GM12801 (cell line): ENCODE measurements at regions not wholly inside any gene's neighbourhood (a gene's known extent, or its start where the extent isn't known, plus 50 kb on each side); places are given as distances from the start of the nearest gene placed in this dataset.

ENCODE experiments used
- CTCF ChIP-seq: IDR thresholded peaks from one replicate; pipeline ENCODE4 v1.5.1; 2011; ENCODE audit warnings: control low read depth; ENCODE audit not compliant: insufficient read length; ENCODE audit errors: extremely low read depth

DNA sequence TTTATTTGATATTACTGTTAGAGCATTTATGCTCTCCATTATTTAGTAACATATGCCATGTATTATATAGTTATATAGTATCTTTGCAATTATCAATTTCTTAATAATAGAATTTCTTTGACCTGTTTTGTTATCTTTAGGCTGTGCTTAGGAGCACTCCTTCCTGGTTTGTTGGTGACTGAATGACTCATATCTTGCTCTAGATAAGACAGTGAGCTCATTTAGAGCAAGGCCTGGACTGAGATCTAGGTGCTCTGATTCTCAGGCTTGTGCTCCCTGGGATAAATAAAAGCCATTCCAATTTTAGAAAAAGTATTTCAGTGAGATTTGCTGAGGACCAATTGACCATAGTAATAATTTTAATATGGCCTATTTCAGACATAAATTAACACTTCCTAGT is 951.2 kb downstream of the FLRT2 start:
- TF ChIP-seq CTCF: no peak

DNA sequence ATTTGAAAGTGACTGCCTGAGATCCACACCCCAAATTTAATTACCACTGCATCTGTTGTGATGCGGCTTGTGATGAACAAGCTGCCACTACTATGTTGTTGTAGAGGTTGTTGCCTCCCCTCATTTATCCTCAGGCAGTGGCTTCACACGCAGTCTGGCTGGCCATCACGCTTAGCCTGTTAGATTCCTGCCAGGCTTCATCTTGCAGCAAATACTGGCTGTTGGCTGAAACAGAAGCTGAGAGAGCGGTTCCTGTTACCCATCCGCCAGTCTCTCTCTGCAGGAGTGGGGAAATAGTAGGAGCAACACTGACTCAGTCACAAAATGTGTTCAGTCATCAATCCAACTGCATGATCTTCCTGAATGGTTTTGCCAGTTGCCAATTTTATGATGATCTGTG is 934.4 kb downstream of the FLRT2 start:
- no peak for TF ChIP-seq CTCF

- TF ChIP-seq CTCF: no peak
Observed at GRCh38 chr14:86462193-86462753, 932.3 kb downstream of the FLRT2 start.

DNA sequence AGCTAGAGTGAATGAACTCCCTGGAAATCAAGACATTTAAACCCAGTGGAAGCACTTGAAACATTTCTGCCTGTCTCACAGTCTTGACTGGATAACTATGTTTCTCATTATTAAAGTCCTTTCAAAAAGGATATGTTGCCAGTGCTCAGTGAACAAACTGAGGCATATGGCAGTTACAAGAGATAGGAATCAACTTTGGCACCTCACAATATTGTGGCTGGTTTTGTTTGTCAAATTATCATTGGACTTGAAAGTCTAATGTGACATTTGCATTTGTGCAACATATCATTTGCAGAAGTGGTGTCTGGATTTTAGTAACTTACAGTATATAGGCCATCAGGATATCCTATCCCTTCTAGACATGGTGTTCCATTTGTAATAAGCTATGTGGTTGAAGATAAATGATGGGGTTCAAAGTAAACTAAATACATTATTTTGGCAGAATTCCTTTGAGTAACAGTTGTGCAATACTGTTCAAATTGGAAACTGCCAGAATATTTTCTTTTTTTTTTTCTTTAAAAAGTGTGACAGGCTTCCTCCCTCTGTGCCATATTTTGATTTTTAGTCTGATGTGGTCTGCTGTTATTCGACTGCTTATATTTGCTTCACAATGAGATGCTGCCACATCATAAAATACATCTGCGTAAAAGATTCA is 927.7 kb downstream of the FLRT2 start:
- TF ChIP-seq CTCF: no peak

GRCh38 chr14:86450085-86450484 is 920.1 kb downstream of the FLRT2 start:
- TF ChIP-seq CTCF: no peak

DNA sequence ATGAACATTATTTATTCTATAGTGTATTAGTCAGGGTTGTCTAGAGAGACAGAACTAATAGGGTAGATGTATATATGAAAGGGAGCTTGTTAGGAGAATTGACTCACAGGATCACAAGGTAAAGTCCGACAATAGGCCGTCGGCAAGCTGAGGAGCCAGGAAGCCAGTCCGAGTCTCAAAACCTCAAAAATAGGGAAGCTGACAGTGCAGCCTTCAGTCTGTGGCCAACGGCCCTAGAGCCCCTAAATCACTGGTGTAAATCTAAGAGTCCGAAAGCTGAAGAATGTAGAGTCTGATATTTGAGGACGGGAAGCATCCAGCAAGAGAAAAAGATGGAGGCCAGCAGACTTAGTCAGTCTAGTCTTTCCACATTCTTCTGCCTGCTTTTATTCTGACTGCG is 912.2 kb downstream of the FLRT2 start:
- no peak for TF ChIP-seq CTCF

- TF ChIP-seq CTCF: no peak
Observed at GRCh38 chr14:86430853-86431252, 900.9 kb downstream of the FLRT2 start.

- no peak for TF ChIP-seq CTCF
Observed at GRCh38 chr14:86423214-86423613, 893.3 kb downstream of the FLRT2 start.
